ENCODE measurements at regions not wholly inside any gene's neighbourhood (a gene's known extent, or its start where the extent isn't known, plus 50 kb on each side); places are given as distances from the start of the nearest gene placed in this dataset.

DNA sequence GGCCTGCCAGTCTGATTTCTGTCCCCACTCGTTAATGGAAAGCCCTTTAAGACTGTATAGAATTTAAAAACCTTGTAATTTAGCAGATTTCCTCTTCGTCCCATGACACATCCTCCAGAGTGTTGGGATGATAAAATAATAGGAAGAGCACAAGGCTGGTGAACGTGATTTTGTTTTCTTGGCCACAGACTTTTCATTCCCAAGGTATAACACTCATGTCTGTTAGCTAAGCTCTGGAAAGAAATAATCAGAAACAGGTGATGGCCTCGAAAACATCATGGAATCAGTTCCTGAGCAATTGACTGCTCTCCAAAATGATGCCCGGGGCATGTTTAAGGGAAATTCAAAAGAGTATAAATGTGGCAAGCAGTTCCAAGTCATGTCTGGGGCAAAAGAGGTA, 337.8 kb upstream of the TCF4 start:
- TF ChIP-seq, protein P1, sequence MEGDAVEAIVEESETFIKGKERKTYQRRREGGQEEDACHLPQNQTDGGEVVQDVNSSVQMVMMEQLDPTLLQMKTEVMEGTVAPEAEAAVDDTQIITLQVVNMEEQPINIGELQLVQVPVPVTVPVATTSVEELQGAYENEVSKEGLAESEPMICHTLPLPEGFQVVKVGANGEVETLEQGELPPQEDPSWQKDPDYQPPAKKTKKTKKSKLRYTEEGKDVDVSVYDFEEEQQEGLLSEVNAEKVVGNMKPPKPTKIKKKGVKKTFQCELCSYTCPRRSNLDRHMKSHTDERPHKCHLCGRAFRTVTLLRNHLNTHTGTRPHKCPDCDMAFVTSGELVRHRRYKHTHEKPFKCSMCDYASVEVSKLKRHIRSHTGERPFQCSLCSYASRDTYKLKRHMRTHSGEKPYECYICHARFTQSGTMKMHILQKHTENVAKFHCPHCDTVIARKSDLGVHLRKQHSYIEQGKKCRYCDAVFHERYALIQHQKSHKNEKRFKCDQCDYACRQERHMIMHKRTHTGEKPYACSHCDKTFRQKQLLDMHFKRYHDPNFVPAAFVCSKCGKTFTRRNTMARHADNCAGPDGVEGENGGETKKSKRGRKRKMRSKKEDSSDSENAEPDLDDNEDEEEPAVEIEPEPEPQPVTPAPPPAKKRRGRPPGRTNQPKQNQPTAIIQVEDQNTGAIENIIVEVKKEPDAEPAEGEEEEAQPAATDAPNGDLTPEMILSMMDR (tag by site-specific recombination; IDR thresholded peaks at IDR 0.05): no peak
- TF ChIP-seq, protein P2, sequence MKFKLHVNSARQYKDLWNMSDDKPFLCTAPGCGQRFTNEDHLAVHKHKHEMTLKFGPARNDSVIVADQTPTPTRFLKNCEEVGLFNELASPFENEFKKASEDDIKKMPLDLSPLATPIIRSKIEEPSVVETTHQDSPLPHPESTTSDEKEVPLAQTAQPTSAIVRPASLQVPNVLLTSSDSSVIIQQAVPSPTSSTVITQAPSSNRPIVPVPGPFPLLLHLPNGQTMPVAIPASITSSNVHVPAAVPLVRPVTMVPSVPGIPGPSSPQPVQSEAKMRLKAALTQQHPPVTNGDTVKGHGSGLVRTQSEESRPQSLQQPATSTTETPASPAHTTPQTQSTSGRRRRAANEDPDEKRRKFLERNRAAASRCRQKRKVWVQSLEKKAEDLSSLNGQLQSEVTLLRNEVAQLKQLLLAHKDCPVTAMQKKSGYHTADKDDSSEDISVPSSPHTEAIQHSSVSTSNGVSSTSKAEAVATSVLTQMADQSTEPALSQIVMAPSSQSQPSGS (tag by site-specific recombination; IDR thresholded peaks at IDR 0.05; ENCODE audit: low read depth): no peak
- TF ChIP-seq ZNF133 (tag by site-specific recombination; IDR thresholded peaks at IDR 0.05) (no peak), YY1 (tag by site-specific recombination; IDR thresholded peaks at IDR 0.05) (no peak), HOXA7 (CRISPR knock-in tag; IDR thresholded peaks at IDR 0.05; ENCODE audit: borderline replicate concordance) (no peak), ZBTB21 (tag by site-specific recombination; IDR thresholded peaks at IDR 0.05) (no peak), ZNF302 (tag by site-specific recombination; IDR thresholded peaks at IDR 0.05; ENCODE audit: low read depth) (no peak)
